ENCODE measurements at regions not wholly inside any gene's neighbourhood (a gene's known extent, or its start where the extent isn't known, plus 50 kb on each side); places are given as distances from the start of the nearest gene placed in this dataset.

GRCh38 chr7:86942995-86943394 is 116.5 kb downstream of the ELAPOR2 start:
- TF ChIP-seq CTCF (IDR thresholded peaks at IDR 0.05; ENCODE audit: insufficient read depth, low read length, poor library complexity, severe bottlenecking) (no peak), EZH2phosphoT487 (conservative IDR thresholded peaks at IDR 0.05; ENCODE audit: low read length) (no peak)
